H1 (cell line): ENCODE measurements at regions not wholly inside any gene's neighbourhood (a gene's known extent, or its start where the extent isn't known, plus 50 kb on each side); places are given as distances from the start of the nearest gene placed in this dataset.

ENCODE experiments used
- BCL11A ChIP-seq, 2 experiments: IDR thresholded peaks; one replicate each; pipeline ENCODE4 v1.6.1; 2011; ENCODE audit warnings: low read depth in 2 of 2, low read length in 2 of 2, mild to moderate bottlenecking in 2 of 2
- BRCA1 ChIP-seq: IDR thresholded peaks from 2 replicates; pipeline ENCODE4 v1.6.1; 2012; ENCODE audit warnings: low read depth, low read length, improper control_type of control experiment
- EP300 ChIP-seq, 2 experiments: IDR thresholded peaks; 1 replicate in 1 of 2; 2 replicates in 1 of 2; pipeline ENCODE4 v1.6.1; 2011 to 2012; ENCODE audit warnings: low read depth in 2 of 2, low read length in 2 of 2, mild to moderate bottlenecking in 2 of 2, borderline replicate concordance in 1 of 2, inconsistent platforms in 1 of 2, moderate library complexity in 1 of 2
- HDAC6 ChIP-seq: IDR thresholded peaks from one replicate; pipeline ENCODE4 v1.7.1; 2012; ENCODE audit warnings: low read depth, mild to moderate bottlenecking, inconsistent platforms, low read length, moderate library complexity
- KDM5A ChIP-seq: fragments of 200-600 bp; IDR thresholded peaks from 2 replicates; pipeline ENCODE4 v1.7.1; 2012; ENCODE audit warnings: mild to moderate bottlenecking, low read length, inconsistent platforms, mixed read lengths
- RAD21 ChIP-seq, 2 experiments: IDR thresholded peaks in 1 of 2; conservative IDR thresholded peaks in 1 of 2; 2 replicates each; pipeline ENCODE4 v1.6.1; 2011; ENCODE audit warnings: low read depth in 2 of 2, low read length in 2 of 2, improper control_type of control experiment in 1 of 2, inconsistent platforms in 1 of 2, mild to moderate bottlenecking in 1 of 2, moderate library complexity in 1 of 2
- TAF7 ChIP-seq: optimal IDR thresholded peaks from 2 replicates; pipeline ENCODE3; 2011; ENCODE audit warnings: low read depth, mild to moderate bottlenecking, inconsistent platforms, low read length, moderate library complexity, borderline replicate concordance
- TF ChIP-seq, protein P1 (sequence below): IDR thresholded peaks from 2 replicates; pipeline ENCODE4 v1.6.1; 2012; ENCODE audit warnings: inconsistent platforms

DNA sequence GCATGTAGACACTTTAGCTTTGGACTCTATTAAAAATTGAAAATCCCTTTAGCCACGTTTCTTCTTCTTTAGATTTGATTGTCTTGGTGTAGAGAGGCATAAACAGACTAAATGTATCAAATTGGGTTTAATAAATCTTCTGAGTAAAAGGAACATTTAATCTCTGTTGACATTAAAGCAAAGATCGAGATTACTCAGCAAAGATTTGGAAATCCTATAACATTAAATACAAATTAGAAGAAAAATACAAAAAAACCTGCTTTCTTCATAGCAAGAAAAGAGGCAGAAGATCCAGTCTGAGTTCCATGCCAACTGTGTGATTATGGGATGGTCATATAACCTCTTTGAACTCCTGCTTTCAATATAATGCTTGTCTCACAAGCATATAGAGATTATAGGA is 172.3 kb downstream of the GJA1 start (continued):
- TF ChIP-seq BCL11A (IDR thresholded peaks at IDR 0.05; ENCODE audit: low read depth in 2 of 2, low read length in 2 of 2) (no peak), BRCA1 (no peak), HDAC6 (no peak), EP300 (IDR thresholded peaks at IDR 0.05; ENCODE audit: borderline replicate concordance in 1 of 2, low read depth in 2 of 2, low read length in 2 of 2) (no peak), KDM5A (no peak), TAF7 (no peak), RAD21 (IDR thresholded peaks at IDR 0.05 in 1 of 2, conservative IDR thresholded peaks at IDR 0.05 in 1 of 2; ENCODE audit: low read depth in 2 of 2, low read length in 2 of 2) (no peak)
- TF ChIP-seq, protein P1, sequence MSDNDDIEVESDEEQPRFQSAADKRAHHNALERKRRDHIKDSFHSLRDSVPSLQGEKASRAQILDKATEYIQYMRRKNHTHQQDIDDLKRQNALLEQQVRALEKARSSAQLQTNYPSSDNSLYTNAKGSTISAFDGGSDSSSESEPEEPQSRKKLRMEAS = no peak
